Breast epithelium (tissue), 4 donors: ENCODE measurements at regions not wholly inside any gene's neighbourhood (a gene's known extent, or its start where the extent isn't known, plus 50 kb on each side); places are given as distances from the start of the nearest gene placed in this dataset.

Experiments
- DNase-seq, 2 donors: peaks; one replicate each; pipeline ENCODE4 v3.0.0-alpha.2; 2019; ENCODE audit warnings: low spot score in 2 of 2
- H3K27ac ChIP-seq, 2 donors: fragments of 200-600 bp; sonication (generic) in 1 of 2; one replicate each; pipeline ENCODE4 v1.5.1; 2016 to 2019; ENCODE audit warnings: mild to moderate bottlenecking in 1 of 2
- H3K27me3 ChIP-seq, 2 donors: fragments of 200-600 bp; sonication (generic) in 1 of 2; one replicate each; pipeline versions ENCODE4 v1.5.1 to v1.6.0; 2017 to 2019; ENCODE audit warnings: control low read depth in 1 of 2, mild to moderate bottlenecking in 1 of 2
- H3K36me3 ChIP-seq: fragments of 200-600 bp; one replicate; pipeline ENCODE4 v1.5.1; 2019
- H3K4me1 ChIP-seq, 2 donors: fragments of 200-600 bp; sonication (generic); one replicate each; pipeline ENCODE4 v1.5.1; 2016 to 2019; ENCODE audit warnings: control low read depth in 1 of 2
- H3K4me3 ChIP-seq, 3 donors: fragments of 200-600 bp; sonication (generic); 1 replicate in 2 of 3; 2 replicates in 1 of 3; pipeline ENCODE4 v1.5.1; 2016 to 2019; ENCODE audit warnings: mild to moderate bottlenecking in 3 of 3, moderate library complexity in 2 of 3
- H3K9me3 ChIP-seq, 2 donors: fragments of 200-600 bp; sonication (generic) in 1 of 2; one replicate each; pipeline ENCODE4 v1.5.1; 2016 to 2019; ENCODE audit warnings: control low read depth in 1 of 2
- CTCF ChIP-seq, 3 donors: fragments of 450-650 bp; IDR thresholded peaks; one replicate each; pipeline ENCODE4 v1.5.1; 2016 to 2017; ENCODE audit warnings: antibody characterized with exemption in 3 of 3, mild to moderate bottlenecking in 3 of 3, moderate library complexity in 3 of 3
- POLR2A ChIP-seq: fragments of 450-650 bp; IDR thresholded peaks from one replicate; pipeline ENCODE4 v1.6.1; 2016; ENCODE audit warnings: antibody characterized with exemption, mild to moderate bottlenecking, moderate library complexity
- POLR2AphosphoS5 ChIP-seq, 3 donors: sonication (generic); formaldehyde crosslinking; IDR thresholded peaks; one replicate each; pipeline ENCODE4 v1.6.1; 2017; ENCODE audit warnings: antibody characterized with exemption in 3 of 3
- intact Hi-C: fragments of 100-400 bp; cut with DNase I; formaldehyde crosslinking; loops from one replicate; pipeline ENCODE4 v1.15.1; 2023; ENCODE audit warnings: low total_unique reads

- H3K27ac ChIP-seq, result no peak overlapping the region
- H3K27me3 ChIP-seq, result no peaks in the 10 kb centered on the region
- H3K36me3 ChIP-seq, result no peaks in the 10 kb centered on the region
- intact Hi-C loops, result no loop called here
- DNase-seq, result no peak
- H3K4me1 ChIP-seq, result no peaks in the 10 kb centered on the region
- no peak overlapping the region for H3K4me3 ChIP-seq
- TF ChIP-seq POLR2A (no peak), POLR2AphosphoS5 (IDR thresholded peaks at IDR 0.05) (no peak), CTCF (IDR thresholded peaks at IDR 0.05) (no peak)
- no peaks in the 10 kb centered on the region for H3K9me3 ChIP-seq
These were observed 368.5 kb upstream of the TRIB2 start for GRCh38 chr2:12348216-12348615.

DNA sequence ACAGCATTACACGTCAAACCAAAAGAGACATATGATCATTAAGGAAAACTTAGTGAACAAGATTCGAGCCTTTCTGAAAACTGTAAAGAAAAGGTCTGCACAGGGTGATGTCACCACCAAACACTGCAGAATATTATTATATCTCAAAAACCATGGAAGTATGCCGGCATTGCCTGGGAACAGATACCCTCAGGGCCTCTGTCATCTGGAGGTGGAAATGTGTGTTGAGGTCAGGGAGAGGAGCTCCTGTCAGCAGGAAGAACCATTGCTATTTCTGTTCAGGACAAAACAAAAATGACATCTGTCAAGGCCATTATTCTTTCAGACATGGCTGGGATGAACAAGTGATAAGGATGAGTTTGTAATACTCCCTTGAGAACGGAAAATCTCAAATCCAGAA is 365.9 kb upstream of the TRIB2 start:
- H3K27ac ChIP-seq, result no peak overlapping the region
- no peak for DNase-seq
- intact Hi-C loops, result no loop called here
- H3K36me3 ChIP-seq, result no peaks in the 10 kb centered on the region
- no peak overlapping the region for H3K4me3 ChIP-seq
- TF ChIP-seq POLR2AphosphoS5 (IDR thresholded peaks at IDR 0.05) (no peak), POLR2A (no peak), CTCF (IDR thresholded peaks at IDR 0.05) (no peak)
- no peaks in the 10 kb centered on the region for H3K9me3 ChIP-seq
- H3K27me3 ChIP-seq, result no peaks in the 10 kb centered on the region
- H3K4me1 ChIP-seq, result no peaks in the 10 kb centered on the region

DNA sequence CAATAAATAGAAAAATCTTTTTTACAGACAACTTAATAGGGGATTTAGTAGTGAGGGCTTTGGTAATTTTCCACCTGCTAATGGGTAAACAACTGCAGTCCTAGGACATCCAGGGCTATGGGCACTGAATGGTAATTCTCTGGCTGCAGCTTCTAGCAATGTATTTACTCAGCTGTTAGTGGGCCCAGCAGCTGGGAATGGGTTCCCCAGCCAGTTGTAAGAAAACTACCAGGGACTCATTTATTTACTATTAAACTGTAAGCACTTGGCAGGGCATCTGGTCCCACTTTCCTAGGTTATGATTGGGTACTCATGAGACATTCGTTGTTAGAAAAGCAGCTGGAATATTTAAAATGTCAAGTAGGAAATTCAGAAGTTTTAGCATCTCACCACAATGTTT is 363.8 kb upstream of the TRIB2 start:
- Histone ChIP-seq H3K4me1 (no peaks in the 10 kb centered on the region), H3K36me3 (no peaks in the 10 kb centered on the region), H3K9me3 (no peaks in the 10 kb centered on the region), H3K4me3 (no peak overlapping the region), H3K27me3 (no peaks in the 10 kb centered on the region), H3K27ac (no peak overlapping the region)
- TF ChIP-seq POLR2A (no peak), POLR2AphosphoS5 (IDR thresholded peaks at IDR 0.05) (no peak), CTCF (IDR thresholded peaks at IDR 0.05) (no peak)
- DNase-seq, result no peak
- intact Hi-C loops, result no loop called here

DNA sequence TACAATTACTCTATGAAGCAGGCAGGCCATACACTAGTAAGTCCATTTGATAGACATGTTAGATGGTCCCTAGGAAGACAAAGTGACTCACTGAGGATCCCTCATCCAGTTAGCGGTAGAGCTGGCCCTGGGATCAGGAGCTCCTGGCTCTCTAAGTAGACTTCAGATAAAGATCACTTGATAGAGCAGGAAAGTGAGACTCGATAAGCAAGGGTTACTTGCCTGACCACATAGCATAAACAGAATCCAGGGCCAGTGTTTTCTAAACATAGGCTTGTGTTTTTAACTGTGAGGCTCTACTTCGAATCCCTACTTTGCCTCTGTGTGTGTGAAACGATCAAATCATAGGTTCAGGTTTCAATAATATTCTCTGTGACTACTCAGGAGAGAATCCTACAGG is 355.2 kb upstream of the TRIB2 start:
- Histone ChIP-seq H3K36me3 (no peaks in the 10 kb centered on the region), H3K4me3 (no peak overlapping the region), H3K27ac (no peak overlapping the region), H3K27me3 (no peaks in the 10 kb centered on the region), H3K4me1 (no peaks in the 10 kb centered on the region), H3K9me3 (no peaks in the 10 kb centered on the region)
- no peak for DNase-seq
- TF ChIP-seq POLR2AphosphoS5 (IDR thresholded peaks at IDR 0.05), result no peak
- TF ChIP-seq POLR2A, result no peak
- no peak for TF ChIP-seq CTCF (IDR thresholded peaks at IDR 0.05)
- intact Hi-C loops, result no loop called here

DNA sequence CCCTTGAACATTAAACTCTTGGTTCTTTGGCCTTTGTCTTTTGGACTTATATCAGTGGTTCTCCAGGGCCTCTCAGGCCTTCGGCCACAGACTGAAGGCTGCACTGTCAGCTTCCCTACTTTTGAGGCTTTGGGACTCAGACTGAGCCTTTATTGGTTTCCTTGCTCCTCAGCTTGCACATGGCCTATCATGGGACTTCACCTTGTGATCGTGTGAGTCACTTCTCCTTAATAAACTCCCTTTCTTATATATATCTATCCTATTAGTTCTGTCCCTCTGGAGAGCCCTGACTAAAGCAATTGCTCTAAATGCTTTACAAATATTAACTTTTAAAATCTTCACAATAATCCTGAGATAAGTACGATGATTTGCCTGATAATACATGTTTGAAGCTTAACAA is 353.6 kb upstream of the TRIB2 start:
- intact Hi-C loops, result no loop called here
- TF ChIP-seq POLR2A (no peak), CTCF (IDR thresholded peaks at IDR 0.05) (no peak), POLR2AphosphoS5 (IDR thresholded peaks at IDR 0.05) (no peak)
- Histone ChIP-seq H3K36me3 (no peaks in the 10 kb centered on the region), H3K27ac (peak overlapping the region in 1 of 2 donors; percentile 45), H3K4me1 (no peaks in the 10 kb centered on the region), H3K4me3 (no peak overlapping the region), H3K27me3 (no peaks in the 10 kb centered on the region), H3K9me3 (no peaks in the 10 kb centered on the region)
- no peak for DNase-seq
